Brain microvascular endothelial cell (primary cell): ENCODE measurements at regions not wholly inside any gene's neighbourhood (a gene's known extent, or its start where the extent isn't known, plus 50 kb on each side); places are given as distances from the start of the nearest gene placed in this dataset.

ENCODE experiments used
- DNase-seq: peaks from one replicate; pipeline ENCODE4 v3.0.0-alpha.2; 2020
- H3K27ac ChIP-seq: fragments of 250-450 bp; sonication (Bioruptor Pico); 2 replicates; pipeline ENCODE4 v1.5.1; 2020; ENCODE audit warnings: mild to moderate bottlenecking, moderate library complexity
- H3K27me3 ChIP-seq: fragments of 250-450 bp; sonication (Bioruptor Pico); replicated peaks from 2 replicates; pipeline ENCODE4 v1.5.1; 2020; ENCODE audit warnings: mild to moderate bottlenecking
- H3K36me3 ChIP-seq: fragments of 250-450 bp; sonication (Bioruptor Pico); replicated peaks from 2 replicates; pipeline ENCODE4 v1.5.1; 2020; ENCODE audit warnings: mild to moderate bottlenecking
- H3K4me3 ChIP-seq: 2 replicates; pipeline ENCODE4 v1.5.1; 2011; ENCODE audit warnings: low read depth, mild to moderate bottlenecking, control low read depth, low read length, moderate library complexity
- in situ Hi-C: cut with HindIII; loops from 2 replicates; pipeline ENCODE4 v1.10.0; 2017; ENCODE audit warnings: low sequenced_read_pairs, low pct_ligation_motif_present
- TF ChIP-seq, protein P1 (sequence below): IDR thresholded peaks from 2 replicates; pipeline ENCODE4 v1.5.1; 2011; ENCODE audit warnings: low read depth, mild to moderate bottlenecking, moderate library complexity, low read length, control low read depth, inconsistent platforms; ENCODE audit errors: missing control alignments

DNA sequence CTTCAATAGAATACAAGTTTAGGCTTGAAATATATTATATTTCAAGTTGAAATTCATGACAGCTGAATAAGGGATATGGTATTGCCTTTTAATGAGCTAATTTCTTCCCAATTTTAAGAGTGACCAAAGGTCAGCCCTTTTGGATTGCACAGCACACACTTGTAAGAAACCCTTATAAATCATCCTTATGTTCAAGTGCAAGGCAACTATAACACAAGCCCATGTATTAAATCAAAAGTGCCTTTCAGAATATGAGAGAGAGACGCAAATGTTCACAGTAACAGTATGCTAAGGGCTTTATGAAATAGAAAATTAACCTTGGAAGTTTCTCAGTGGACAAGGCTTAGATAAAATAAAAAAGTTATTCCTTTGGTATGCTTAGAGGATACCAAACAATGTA, 121.7 kb upstream of the PTPRK start:
- DNase-seq, result no peak
- no peak overlapping the region for H3K4me3 ChIP-seq
- H3K27ac ChIP-seq, result no peak overlapping the region
- H3K36me3 ChIP-seq, result no peaks in the 10 kb centered on the region
- H3K27me3 ChIP-seq, result no peaks in the 10 kb centered on the region
- in situ Hi-C loops, result no loop called here
- TF ChIP-seq, protein P1, sequence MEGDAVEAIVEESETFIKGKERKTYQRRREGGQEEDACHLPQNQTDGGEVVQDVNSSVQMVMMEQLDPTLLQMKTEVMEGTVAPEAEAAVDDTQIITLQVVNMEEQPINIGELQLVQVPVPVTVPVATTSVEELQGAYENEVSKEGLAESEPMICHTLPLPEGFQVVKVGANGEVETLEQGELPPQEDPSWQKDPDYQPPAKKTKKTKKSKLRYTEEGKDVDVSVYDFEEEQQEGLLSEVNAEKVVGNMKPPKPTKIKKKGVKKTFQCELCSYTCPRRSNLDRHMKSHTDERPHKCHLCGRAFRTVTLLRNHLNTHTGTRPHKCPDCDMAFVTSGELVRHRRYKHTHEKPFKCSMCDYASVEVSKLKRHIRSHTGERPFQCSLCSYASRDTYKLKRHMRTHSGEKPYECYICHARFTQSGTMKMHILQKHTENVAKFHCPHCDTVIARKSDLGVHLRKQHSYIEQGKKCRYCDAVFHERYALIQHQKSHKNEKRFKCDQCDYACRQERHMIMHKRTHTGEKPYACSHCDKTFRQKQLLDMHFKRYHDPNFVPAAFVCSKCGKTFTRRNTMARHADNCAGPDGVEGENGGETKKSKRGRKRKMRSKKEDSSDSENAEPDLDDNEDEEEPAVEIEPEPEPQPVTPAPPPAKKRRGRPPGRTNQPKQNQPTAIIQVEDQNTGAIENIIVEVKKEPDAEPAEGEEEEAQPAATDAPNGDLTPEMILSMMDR, result no peak

DNA sequence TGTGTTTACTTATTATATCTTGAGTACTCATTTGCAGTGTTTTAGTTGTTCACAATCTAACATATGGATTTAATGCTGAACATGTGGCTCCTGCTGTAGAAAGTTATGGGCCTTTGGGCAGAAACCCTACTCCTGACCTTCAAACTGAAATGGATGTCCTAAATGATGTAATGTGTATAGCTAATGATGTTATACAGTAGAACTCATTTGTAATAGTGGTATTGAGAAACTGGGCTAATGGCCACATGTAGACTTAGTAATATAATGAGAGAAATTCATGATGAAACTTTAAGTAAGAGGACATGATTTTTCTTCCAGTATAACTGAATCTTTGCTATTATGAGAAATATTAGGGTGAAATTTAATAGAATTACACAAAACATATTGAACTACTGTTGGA, 121.3 kb upstream of the PTPRK start:
- in situ Hi-C loops, result no loop called here
- TF ChIP-seq, protein P1, result no peak
- H3K27me3 ChIP-seq, result no peaks in the 10 kb centered on the region
- DNase-seq, result no peak
- no peak overlapping the region for H3K4me3 ChIP-seq
- no peak overlapping the region for H3K27ac ChIP-seq
- H3K36me3 ChIP-seq, result no peaks in the 10 kb centered on the region

DNA sequence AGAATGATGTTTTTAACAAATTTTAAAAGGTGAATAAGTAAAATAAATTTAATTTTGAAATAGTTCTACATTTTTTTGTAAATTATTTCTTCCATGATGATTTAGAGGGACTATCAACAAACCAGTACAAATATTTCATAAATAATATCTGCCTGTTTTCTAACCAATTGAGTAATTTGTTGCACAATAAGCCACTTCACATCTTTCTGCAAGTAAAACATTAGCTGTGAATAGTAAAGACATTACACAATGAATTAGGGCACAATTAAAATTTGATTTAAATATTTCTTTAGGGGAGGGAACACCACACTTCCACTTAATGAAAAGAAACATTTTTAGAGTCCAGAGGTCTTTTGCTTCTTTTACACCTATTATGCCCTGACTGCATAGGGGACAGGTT, 118.4 kb upstream of the PTPRK start:
- Histone ChIP-seq H3K27ac (no peak overlapping the region), H3K4me3 (no peak overlapping the region), H3K36me3 (no peaks in the 10 kb centered on the region), H3K27me3 (no peaks in the 10 kb centered on the region)
- no peak for DNase-seq
- TF ChIP-seq, protein P1, result no peak
- in situ Hi-C loops, result no loop called here

DNA sequence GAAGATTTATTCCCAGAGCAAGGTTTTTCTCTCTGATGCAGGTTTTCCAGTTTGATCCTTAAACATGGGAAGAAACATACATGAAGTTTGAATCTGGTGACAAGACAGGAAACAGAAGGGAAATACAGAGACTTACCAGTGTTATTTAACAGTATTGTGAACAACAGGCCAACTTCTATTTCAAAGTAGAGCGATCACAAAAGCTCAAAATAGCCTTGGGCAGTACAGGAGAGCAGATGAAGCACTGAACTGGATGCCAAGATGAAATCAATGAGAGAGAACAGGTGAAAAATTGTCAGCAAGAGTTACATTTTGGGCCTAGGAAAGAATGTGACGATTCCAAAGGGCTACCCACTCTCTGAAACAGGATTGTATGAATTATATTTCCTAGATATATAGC, 114.8 kb upstream of the PTPRK start:
- H3K36me3 ChIP-seq, result no peaks in the 10 kb centered on the region
- no peak overlapping the region for H3K4me3 ChIP-seq
- no peak for DNase-seq
- TF ChIP-seq, protein P1, result no peak
- no peak overlapping the region for H3K27ac ChIP-seq
- in situ Hi-C loops, result no loop called here
- H3K27me3 ChIP-seq, result no peaks in the 10 kb centered on the region

DNA sequence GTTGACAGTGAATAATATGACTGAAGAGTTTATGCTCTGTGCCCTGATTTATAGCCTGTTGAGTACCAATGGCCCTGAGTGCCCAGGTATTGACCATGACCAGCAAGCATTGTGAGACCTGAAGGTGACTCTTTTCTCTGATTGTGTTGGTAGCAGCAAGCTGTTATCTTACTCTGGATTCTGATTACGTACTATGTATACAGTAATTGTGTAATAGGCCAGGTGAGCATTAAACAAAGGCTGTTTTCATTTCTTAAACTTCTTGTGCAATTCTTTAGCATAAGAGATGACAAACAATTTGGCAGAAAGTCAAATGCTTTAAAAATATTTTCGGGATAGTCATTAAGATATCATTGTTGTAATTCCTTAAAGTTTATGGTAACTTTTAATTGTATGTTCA, 111.7 kb upstream of the PTPRK start:
- H3K36me3 ChIP-seq, result no peaks in the 10 kb centered on the region
- TF ChIP-seq, protein P1, result no peak
- DNase-seq, result no peak
- no peak overlapping the region for H3K27ac ChIP-seq
- in situ Hi-C loops, result no loop called here
- no peaks in the 10 kb centered on the region for H3K27me3 ChIP-seq
- no peak overlapping the region for H3K4me3 ChIP-seq

DNA sequence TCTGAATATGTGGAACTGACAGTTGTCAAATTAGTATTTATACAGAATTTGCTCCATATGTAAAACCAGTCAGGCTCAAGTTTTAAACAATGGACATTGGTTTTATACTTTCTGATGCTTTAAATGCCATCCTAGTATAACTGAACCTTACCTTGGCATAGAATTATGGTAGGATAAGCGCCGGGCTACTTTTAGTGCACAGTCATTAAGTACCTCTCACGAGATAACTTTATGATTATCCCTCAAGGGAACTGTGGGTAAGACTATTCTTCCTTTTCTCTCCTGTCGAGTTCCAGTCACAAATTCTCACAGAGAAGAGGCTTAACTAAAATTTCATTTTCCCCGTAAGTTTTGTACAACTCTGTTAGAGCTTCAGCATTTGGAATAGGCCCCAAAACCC, 110.6 kb upstream of the PTPRK start:
- TF ChIP-seq, protein P1, result no peak
- in situ Hi-C loops, result no loop called here
- no peaks in the 10 kb centered on the region for H3K27me3 ChIP-seq
- H3K27ac ChIP-seq, result no peak overlapping the region
- H3K4me3 ChIP-seq, result no peak overlapping the region
- H3K36me3 ChIP-seq, result no peaks in the 10 kb centered on the region
- DNase-seq, result no peak
